Cardiac fibroblast (primary cell): ENCODE measurements at regions not wholly inside any gene's neighbourhood (a gene's known extent, or its start where the extent isn't known, plus 50 kb on each side); places are given as distances from the start of the nearest gene placed in this dataset.

Source experiments
- DNase-seq, 2 donors: peaks; one replicate each; pipeline versions ENCODE4 v3.0.0 to v3.0.0-alpha.2; 2010; ENCODE audit warnings: low read depth in 2 of 2
- H3K4me3 ChIP-seq, 2 donors: replicated peaks in 1 of 2; 1 replicate in 1 of 2; 2 replicates in 1 of 2; pipeline ENCODE4 v1.5.1; 2011; ENCODE audit warnings: low read depth in 2 of 2, low read length in 2 of 2, mild to moderate bottlenecking in 2 of 2, moderate library complexity in 1 of 2
- TF ChIP-seq, protein P1 (sequence below): IDR thresholded peaks from one replicate; pipeline ENCODE4 v1.5.1; 2011; ENCODE audit warnings: low read depth, mild to moderate bottlenecking, low read length, inconsistent platforms

DNA sequence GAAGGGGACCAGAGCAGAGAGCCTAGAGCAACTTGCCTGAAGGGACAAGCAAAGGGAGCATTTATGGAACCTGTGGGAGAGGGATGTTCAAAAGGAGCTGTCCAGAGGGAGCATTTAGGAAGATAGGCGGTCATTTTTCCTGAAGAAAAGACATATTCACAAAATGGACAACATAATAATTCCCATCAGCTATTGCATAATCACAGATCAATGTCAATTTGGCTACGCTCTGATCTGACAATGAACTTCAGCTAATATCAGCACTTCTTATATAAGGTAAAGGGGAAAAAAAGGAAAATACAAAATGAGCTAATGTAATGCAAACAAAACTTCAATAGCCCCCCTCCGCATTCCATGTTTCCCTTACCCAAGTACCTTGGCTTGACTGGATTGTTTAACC is 291.1 kb upstream of the CDH7 start:
- DNase-seq = no peak
- TF ChIP-seq, protein P1, sequence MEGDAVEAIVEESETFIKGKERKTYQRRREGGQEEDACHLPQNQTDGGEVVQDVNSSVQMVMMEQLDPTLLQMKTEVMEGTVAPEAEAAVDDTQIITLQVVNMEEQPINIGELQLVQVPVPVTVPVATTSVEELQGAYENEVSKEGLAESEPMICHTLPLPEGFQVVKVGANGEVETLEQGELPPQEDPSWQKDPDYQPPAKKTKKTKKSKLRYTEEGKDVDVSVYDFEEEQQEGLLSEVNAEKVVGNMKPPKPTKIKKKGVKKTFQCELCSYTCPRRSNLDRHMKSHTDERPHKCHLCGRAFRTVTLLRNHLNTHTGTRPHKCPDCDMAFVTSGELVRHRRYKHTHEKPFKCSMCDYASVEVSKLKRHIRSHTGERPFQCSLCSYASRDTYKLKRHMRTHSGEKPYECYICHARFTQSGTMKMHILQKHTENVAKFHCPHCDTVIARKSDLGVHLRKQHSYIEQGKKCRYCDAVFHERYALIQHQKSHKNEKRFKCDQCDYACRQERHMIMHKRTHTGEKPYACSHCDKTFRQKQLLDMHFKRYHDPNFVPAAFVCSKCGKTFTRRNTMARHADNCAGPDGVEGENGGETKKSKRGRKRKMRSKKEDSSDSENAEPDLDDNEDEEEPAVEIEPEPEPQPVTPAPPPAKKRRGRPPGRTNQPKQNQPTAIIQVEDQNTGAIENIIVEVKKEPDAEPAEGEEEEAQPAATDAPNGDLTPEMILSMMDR = no peak
- H3K4me3 ChIP-seq = no peak overlapping the region

DNA sequence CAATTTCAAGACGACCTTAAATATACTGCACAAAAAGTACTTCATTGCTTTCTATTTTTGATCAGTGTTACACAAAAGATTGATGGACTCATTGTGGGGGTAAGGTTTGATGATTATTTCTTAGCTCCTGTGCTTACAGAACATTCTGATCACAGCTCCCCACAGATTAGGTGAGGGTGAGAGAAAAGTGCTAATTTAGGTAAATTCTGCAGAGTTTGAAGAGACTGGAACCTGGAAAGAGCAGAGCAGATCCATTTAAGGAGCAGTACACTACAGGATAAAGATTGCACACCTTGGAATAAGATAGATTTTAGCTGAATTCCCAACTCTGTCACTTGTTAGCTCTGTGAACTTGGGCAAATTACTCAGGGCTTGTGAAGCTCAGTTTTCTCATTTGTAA is 291.9 kb upstream of the CDH7 start:
- H3K4me3 ChIP-seq = no peak overlapping the region
- TF ChIP-seq, protein P1 = no peak
- DNase-seq = no peak

DNA sequence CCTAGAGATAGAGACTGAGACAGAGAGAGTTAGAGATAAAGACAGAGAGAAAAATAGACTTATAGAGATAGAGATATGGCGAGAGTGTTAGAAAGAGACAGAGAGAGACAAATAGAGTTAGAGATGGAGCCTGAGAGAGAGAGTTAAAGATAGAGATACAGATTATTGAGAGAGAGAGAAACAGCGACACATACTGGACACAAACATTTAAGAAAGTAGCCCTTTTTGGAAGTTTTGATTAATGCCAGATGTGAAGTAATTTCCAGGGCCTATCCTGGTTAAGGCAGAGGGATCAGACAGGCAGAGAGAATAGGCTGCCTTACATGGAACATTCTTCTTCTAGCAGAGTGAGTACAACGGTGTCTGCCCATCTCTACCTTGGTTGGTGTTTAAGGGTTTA is 311.6 kb upstream of the CDH7 start:
- TF ChIP-seq, protein P1 = no peak
- DNase-seq = no peak
- H3K4me3 ChIP-seq = no peak overlapping the region

DNA sequence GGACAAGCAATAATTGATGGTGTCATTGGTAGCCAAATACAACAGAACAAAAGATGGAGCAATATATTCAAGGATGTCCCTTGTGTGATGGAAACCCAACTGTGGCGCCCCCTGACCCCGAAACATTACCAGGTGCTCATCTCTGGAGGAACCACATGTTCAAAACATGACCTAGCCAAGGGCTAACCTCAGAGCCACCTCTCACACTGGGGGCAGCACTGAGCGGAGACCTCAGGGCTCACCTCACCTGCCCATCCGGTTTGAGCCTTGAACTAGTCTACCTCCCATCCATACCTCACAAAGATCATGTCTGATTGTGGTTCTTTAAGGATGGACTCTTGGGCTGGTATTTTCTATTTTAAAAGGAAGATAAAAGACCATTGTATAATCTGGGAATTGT is 314.4 kb upstream of the CDH7 start:
- no peak overlapping the region for H3K4me3 ChIP-seq
- TF ChIP-seq, protein P1 = no peak
- DNase-seq = no peak

DNA sequence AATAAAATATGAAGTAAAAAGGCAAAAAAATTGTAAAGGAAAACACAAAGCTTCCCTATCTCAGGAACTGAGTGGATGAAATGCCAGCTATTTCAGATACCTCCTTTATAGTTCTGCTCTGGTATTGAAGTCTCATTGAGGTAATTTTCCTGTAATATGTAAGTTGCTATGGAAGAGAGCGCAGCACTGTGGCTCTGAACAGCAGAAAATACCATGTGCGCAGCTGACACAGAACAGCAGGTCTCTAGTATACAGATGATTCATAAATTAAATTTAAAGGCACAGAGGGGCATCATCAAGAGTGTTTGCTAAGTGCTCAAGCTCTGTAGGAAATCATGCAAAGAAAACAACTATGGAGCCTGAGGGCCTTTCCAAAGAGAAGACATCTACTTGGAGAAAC is 315.3 kb upstream of the CDH7 start:
- DNase-seq = no peak
- H3K4me3 ChIP-seq = no peak overlapping the region
- TF ChIP-seq, protein P1 = no peak

DNA sequence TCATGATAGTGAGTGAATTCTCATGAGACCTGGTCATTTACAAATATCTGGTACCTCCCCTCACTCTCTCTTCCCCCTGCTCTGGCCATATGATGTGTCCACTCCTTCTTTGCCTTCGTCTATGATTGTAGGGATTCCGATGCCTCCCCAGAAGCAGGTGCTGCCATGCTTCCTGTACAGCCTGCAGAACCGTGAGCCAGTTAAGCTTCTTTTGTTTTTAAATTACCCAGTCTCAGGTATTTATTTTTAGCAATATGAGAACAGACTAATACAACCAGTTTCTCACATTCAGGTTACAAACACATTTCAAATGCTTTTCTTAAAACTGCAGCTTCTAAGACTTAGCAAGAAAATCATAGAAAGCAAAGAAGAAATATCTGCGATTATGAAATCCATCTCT is 321.2 kb upstream of the CDH7 start:
- DNase-seq = no peak
- TF ChIP-seq, protein P1 = no peak
- H3K4me3 ChIP-seq = no peak overlapping the region

DNA sequence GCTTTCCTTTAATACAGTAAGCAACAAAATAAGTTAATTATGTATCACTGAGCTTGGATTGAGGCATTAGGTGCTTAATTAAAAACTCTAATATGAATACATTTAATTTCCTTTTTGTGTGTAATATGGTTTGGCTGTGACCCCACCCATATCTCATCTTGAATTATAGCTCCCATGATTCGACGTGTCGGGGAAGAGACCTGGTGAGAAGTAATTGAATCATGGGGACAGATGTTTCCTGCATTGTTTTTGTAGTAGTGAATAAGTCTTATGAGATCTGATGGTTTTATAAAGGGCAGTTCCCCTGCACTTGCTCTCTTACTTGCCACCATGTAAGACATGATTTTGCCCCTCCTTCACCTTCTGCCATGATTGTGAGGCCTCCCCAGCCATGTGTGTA is 325.4 kb upstream of the CDH7 start:
- no peak for DNase-seq
- TF ChIP-seq, protein P1 = no peak
- H3K4me3 ChIP-seq = no peak overlapping the region
